Body of pancreas (tissue), 4 donors: ENCODE measurements at regions not wholly inside any gene's neighbourhood (a gene's known extent, or its start where the extent isn't known, plus 50 kb on each side); places are given as distances from the start of the nearest gene placed in this dataset.

Experiments
- ATAC-seq: fragments of 150-250 bp; one replicate; pipeline ENCODE4 v1.9.1; 2016
- DNase-seq, 4 donors: peaks; one replicate each; pipeline ENCODE4 v3.0.0-alpha.2; 2019
- H3K27ac ChIP-seq, 4 donors: fragments of 200-600 bp; sonication (generic); 1 replicate in 3 of 4; 2 replicates in 1 of 4; pipeline versions ENCODE4 v1.5.1 to v1.6.1; 2016 to 2019; ENCODE audit warnings: mild to moderate bottlenecking in 1 of 4, mixed read lengths in 1 of 4, moderate library complexity in 1 of 4
- H3K27me3 ChIP-seq, 2 donors: fragments of 200-600 bp; sonication (generic); one replicate each; pipeline ENCODE4 v1.6.0; 2016; ENCODE audit warnings: mild to moderate bottlenecking in 1 of 2
- H3K36me3 ChIP-seq, 2 donors: fragments of 200-600 bp; sonication (generic); replicated peaks in 1 of 2; 2 replicates each; pipeline ENCODE4 v1.5.1; 2016; ENCODE audit warnings: low read depth in 2 of 2; ENCODE audit not compliant: insufficient read depth in 1 of 2
- H3K4me1 ChIP-seq: fragments of 200-600 bp; sonication (generic); one replicate; pipeline ENCODE4 v1.6.0; 2016
- H3K4me3 ChIP-seq, 2 donors: fragments of 200-600 bp; sonication (generic); 1 replicate in 1 of 2; 2 replicates in 1 of 2; pipeline ENCODE4 v1.5.1; 2016 to 2019
- H3K9me3 ChIP-seq, 3 donors: fragments of 200-600 bp; sonication (generic); 1 replicate in 2 of 3; 2 replicates in 1 of 3; pipeline ENCODE4 v1.5.1; 2016
- POLR2A ChIP-seq, 3 donors: fragments of 450-650 bp; IDR thresholded peaks; one replicate each; pipeline ENCODE4 v1.6.1; 2016; ENCODE audit warnings: antibody characterized with exemption in 3 of 3, mild to moderate bottlenecking in 2 of 3
- WGBS, 2 donors: methylation state at CpG; one replicate each; pipeline ENCODE4 v1.1.5; 2017; 5-methylcytosine and 5-hydroxymethylcytosine counted together
- intact Hi-C: fragments of 100-400 bp; cut with DNase I; formaldehyde crosslinking; loops from one replicate; pipeline ENCODE4 v1.15.1; 2023
- TF ChIP-seq, protein P1 (sequence below), 7 experiments: fragments of 450-650 bp in 4 of 7; fragments of 200-600 bp in 3 of 7; sonication (generic) in 3 of 7; IDR thresholded peaks; one replicate each; pipeline ENCODE4 v1.5.1; 2016 to 2019; ENCODE audit warnings: antibody characterized with exemption in 7 of 7

GRCh38 chr15:39173426-39173825 is 407.5 kb upstream of the THBS1 start:
- Histone ChIP-seq H3K9me3 (no peaks in the 10 kb centered on the region), H3K4me1 (peaks cover 17% of the 10 kb centered on the region), H3K27ac (peak overlapping the region in 2 of 4 donors; percentile 10 to 44), H3K4me3 (no peak overlapping the region), H3K36me3 (no peaks in the 10 kb centered on the region), H3K27me3 (no peaks in the 10 kb centered on the region)
- intact Hi-C loops: loop anchor here (10.0 kb wide), 1 partner anchor 401 kb away; no protein-coding TSS in a partner anchor
- ATAC-seq: no peak
- TF ChIP-seq, protein P1, sequence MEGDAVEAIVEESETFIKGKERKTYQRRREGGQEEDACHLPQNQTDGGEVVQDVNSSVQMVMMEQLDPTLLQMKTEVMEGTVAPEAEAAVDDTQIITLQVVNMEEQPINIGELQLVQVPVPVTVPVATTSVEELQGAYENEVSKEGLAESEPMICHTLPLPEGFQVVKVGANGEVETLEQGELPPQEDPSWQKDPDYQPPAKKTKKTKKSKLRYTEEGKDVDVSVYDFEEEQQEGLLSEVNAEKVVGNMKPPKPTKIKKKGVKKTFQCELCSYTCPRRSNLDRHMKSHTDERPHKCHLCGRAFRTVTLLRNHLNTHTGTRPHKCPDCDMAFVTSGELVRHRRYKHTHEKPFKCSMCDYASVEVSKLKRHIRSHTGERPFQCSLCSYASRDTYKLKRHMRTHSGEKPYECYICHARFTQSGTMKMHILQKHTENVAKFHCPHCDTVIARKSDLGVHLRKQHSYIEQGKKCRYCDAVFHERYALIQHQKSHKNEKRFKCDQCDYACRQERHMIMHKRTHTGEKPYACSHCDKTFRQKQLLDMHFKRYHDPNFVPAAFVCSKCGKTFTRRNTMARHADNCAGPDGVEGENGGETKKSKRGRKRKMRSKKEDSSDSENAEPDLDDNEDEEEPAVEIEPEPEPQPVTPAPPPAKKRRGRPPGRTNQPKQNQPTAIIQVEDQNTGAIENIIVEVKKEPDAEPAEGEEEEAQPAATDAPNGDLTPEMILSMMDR (IDR thresholded peaks at IDR 0.05): no peak
- TF ChIP-seq POLR2A (IDR thresholded peaks at IDR 0.05): no peak
- no peak for DNase-seq
- 90 to 96% methylated on average over 4 of the region's 4 CpGs for WGBS, 2 donors

GRCh38 chr15:39174332-39174731 is 406.5 kb upstream of the THBS1 start:
- DNase-seq: no peak
- H3K27me3 ChIP-seq: no peaks in the 10 kb centered on the region
- no peak for ATAC-seq
- 72 to 83% methylated on average over 1 of the region's 1 CpG for WGBS, 2 donors
- no peak overlapping the region for H3K27ac ChIP-seq
- peaks cover 17% of the 10 kb centered on the region for H3K4me1 ChIP-seq
- H3K4me3 ChIP-seq: no peak overlapping the region
- TF ChIP-seq, protein P1 (IDR thresholded peaks at IDR 0.05): no peak
- no peak for TF ChIP-seq POLR2A (IDR thresholded peaks at IDR 0.05)
- no peaks in the 10 kb centered on the region for H3K9me3 ChIP-seq
- H3K36me3 ChIP-seq: no peaks in the 10 kb centered on the region
- intact Hi-C loops: loop anchor here (10.0 kb wide), 1 partner anchor 400 kb away; no protein-coding TSS in a partner anchor

DNA sequence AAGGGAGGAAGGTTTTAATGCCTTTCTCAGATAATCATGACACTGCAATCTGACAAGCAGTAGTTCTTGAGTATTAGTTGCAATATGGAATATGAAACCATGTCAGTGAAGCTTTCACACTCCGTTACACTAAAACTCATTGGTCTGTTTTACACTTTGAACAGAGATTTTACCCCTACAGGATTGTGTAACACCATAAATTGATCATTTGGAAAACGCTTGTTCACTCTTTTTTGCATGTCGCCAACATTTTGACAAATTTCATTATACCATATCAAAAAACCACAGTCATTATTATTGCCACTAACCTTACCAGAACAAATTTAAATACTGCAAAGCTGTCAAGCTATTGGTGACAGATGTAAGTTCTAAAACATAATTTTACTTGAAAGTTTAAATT is 404.8 kb upstream of the THBS1 start:
- intact Hi-C loops: loop anchor here (10.0 kb wide), 1 partner anchor 399 kb away; no protein-coding TSS in a partner anchor
- no peak overlapping the region for H3K4me3 ChIP-seq
- no peaks in the 10 kb centered on the region for H3K9me3 ChIP-seq
- no peak overlapping the region for H3K27ac ChIP-seq
- H3K36me3 ChIP-seq: no peaks in the 10 kb centered on the region
- ATAC-seq: no peak
- WGBS, 2 donors: 96% methylated on average over 3 of the region's 3 CpGs
- no peaks in the 10 kb centered on the region for H3K27me3 ChIP-seq
- TF ChIP-seq POLR2A (IDR thresholded peaks at IDR 0.05): no peak
- TF ChIP-seq, protein P1 (IDR thresholded peaks at IDR 0.05): no peak
- H3K4me1 ChIP-seq: peaks cover 25% of the 10 kb centered on the region
- no peak for DNase-seq

DNA sequence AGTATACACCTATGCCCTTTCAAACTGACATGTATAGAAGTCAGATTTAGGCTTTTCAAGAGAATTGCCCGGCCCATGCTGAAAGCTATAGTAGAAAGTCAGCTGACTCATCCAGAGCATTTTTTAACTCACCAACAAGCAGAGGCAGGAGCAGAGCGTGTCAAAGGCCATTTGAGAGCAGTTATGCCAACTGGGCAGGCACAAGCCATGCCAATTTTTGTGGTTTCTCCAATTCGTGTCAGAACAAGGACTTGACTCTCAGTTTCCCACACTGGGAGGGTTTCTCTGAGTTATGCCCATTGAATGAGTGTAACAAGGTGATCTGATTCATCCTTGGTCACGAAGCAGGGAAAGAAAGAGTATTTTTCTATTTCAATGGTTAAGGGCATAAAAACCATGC is 403.3 kb upstream of the THBS1 start:
- Histone ChIP-seq H3K27ac (no peak overlapping the region), H3K4me3 (no peak overlapping the region), H3K4me1 (peaks cover 27% of the 10 kb centered on the region), H3K36me3 (no peaks in the 10 kb centered on the region), H3K9me3 (no peaks in the 10 kb centered on the region), H3K27me3 (no peaks in the 10 kb centered on the region)
- ATAC-seq (no peak), DNase-seq (no peak)
- intact Hi-C loops: loop anchor here (10.0 kb wide), 1 partner anchor 397 kb away; no protein-coding TSS in a partner anchor
- 92 to 97% methylated on average over 4 of the region's 4 CpGs for WGBS, 2 donors
- TF ChIP-seq POLR2A (IDR thresholded peaks at IDR 0.05): no peak
- TF ChIP-seq, protein P1 (IDR thresholded peaks at IDR 0.05): no peak

GRCh38 chr15:39180030-39180429 is 400.8 kb upstream of the THBS1 start:
- no peak overlapping the region for H3K27ac ChIP-seq
- no peak overlapping the region for H3K4me3 ChIP-seq
- TF ChIP-seq, protein P1 (IDR thresholded peaks at IDR 0.05): no peak
- no peak for TF ChIP-seq POLR2A (IDR thresholded peaks at IDR 0.05)
- H3K36me3 ChIP-seq: no peaks in the 10 kb centered on the region
- WGBS, 2 donors: 46 to 70% methylated on average over 1 of the region's 1 CpG
- no peaks in the 10 kb centered on the region for H3K9me3 ChIP-seq
- no peak for DNase-seq
- H3K4me1 ChIP-seq: peaks cover 26% of the 10 kb centered on the region
- no peak for ATAC-seq
- intact Hi-C loops: no loop called here
- H3K27me3 ChIP-seq: no peaks in the 10 kb centered on the region
